GM03348 (cell line): ENCODE measurements at regions not wholly inside any gene's neighbourhood (a gene's known extent, or its start where the extent isn't known, plus 50 kb on each side); places are given as distances from the start of the nearest gene placed in this dataset.
"Not testable (repeated sequence)": the region's sequence is repeated elsewhere in the genome, so short reads cannot be mapped to it uniquely, and the experiment has no call there.

Experiments used
- DNase-seq: peaks from one replicate; pipeline ENCODE4 v3.0.0; 2012; ENCODE audit warnings: low spot score

GRCh38 chr3:145427355-145427754 is 733.6 kb downstream of the PLOD2 start:
- no peak for DNase-seq

DNA sequence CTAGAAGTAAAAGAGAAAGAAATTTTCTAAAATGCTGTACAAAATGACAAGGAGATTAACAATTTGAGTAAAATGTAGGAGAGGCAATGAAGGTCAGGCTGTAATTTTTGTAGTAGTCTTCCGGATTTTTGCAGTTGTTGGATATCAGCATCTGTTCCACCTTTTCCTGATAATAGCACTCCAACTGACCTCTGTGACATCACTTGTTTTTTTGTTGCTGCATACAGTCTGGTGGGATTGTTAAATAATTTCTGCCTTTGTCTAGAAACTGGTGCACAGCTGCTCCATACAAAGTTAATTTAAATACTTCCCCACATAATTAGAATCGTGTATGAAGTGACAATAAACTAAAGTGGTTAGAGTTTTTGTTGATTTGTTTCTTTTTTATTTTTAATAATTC is 731.4 kb downstream of the PLOD2 start:
- no peak for DNase-seq

- DNase-seq = no peak
Observed at GRCh38 chr3:145448436-145448835, 712.5 kb downstream of the PLOD2 start.

- DNase-seq = no peak
Observed at GRCh38 chr3:145450018-145450682, 710.8 kb downstream of the PLOD2 start.

GRCh38 chr3:145457825-145458552 is 703.0 kb downstream of the PLOD2 start:
- no peak for DNase-seq

GRCh38 chr3:145459681-145460080 is 701.3 kb downstream of the PLOD2 start:
- not testable (repeated sequence) for DNase-seq

DNA sequence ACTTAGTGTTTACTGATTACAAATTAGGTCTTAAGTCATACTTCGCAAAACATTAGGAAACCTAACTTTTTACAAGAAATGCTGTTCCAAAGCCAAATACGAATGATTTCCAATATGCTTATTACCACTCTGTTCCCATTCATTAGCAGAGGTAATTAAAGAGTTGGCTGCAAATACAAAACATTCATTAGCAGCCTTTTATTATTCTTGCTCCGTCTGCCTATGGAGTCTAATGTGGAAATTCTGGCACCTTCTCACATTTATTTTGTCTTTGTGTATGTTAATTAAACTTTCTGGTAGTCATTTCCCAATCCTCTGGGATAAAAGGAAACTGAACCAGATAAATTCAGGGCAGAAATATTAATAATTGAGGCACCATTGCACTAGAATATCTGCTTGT is 689.0 kb downstream of the PLOD2 start:
- no peak for DNase-seq

- not testable (repeated sequence) for DNase-seq
Observed at GRCh38 chr3:145482735-145483134, 678.2 kb downstream of the PLOD2 start.

- no peak for DNase-seq
Observed at GRCh38 chr3:145483992-145484391, 677.0 kb downstream of the PLOD2 start.

- no peak for DNase-seq
Observed at GRCh38 chr3:145489011-145489410, 672.0 kb downstream of the PLOD2 start.

DNA sequence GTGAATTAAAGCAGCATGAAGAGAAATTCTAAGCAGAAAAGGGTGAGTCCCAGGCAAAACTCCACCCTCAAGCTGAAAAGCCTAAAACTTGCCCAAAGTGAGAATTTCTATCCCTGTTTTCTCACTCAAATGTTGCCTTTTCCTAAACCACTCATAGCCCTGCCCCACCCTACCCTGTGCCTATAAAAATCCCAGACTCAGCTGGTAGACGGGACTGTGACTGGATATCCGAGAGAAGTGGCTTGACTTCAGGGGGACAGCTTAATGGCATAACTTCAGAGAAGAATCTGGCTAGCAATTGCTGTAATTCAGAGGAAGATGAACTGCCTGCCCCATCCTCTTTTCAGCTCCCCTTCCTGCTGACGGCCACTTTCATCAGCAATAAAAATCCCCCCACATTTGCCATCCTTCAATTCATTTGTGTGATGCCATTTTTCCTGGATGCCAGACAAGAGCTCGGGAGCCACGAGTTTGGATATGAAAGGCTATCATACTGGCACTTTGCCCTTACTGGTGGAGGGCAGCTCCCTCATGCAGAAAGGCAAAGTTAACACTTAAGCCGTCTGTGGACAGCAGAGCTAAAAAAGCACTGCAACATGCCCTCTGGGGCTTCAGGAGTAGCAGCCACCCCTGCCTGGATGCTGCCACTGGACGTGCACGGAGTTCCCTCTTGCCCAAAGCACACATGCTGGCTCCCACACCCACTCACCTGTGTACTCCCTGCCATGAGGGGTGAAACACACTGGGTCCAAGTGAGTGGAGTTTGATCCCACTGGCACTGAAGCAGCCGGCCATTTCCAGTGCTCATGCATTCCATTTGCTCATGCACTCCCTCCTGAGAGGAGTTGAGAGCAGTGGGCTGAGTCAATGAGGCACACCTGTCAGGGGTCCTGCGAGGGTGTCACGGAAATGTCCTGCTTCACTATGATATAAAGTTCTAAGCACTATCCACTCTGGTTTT is 670.6 kb downstream of the PLOD2 start:
- no peak for DNase-seq

DNA sequence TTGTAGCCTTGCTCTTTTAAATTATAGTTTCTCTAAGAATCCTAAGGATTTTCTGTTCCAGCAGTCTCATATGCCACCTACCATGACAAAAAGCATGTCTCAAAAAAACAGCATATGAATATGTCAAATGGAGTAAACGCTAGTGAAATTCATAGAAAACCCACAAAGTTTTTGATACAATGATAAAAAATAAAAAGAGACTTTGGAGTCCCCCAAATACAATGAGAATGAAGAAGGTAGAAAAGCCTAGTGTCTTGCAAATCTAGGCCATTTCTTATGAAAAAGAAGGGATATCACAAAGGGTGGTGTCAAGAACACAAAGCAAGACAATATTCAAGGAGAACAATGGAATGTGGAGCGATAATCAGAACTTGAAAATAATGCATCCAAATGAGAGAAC is 668.5 kb downstream of the PLOD2 start:
- DNase-seq = no peak

- not testable (repeated sequence) for DNase-seq
Observed at GRCh38 chr3:145517416-145517815, 643.6 kb downstream of the PLOD2 start.

GRCh38 chr3:145518639-145519038 is 642.3 kb downstream of the PLOD2 start:
- no peak for DNase-seq

- DNase-seq = no peak
Observed at GRCh38 chr3:145519398-145520047, 641.5 kb downstream of the PLOD2 start.

- no peak for DNase-seq
Observed at GRCh38 chr3:145522179-145522578, 638.8 kb downstream of the PLOD2 start.

DNA sequence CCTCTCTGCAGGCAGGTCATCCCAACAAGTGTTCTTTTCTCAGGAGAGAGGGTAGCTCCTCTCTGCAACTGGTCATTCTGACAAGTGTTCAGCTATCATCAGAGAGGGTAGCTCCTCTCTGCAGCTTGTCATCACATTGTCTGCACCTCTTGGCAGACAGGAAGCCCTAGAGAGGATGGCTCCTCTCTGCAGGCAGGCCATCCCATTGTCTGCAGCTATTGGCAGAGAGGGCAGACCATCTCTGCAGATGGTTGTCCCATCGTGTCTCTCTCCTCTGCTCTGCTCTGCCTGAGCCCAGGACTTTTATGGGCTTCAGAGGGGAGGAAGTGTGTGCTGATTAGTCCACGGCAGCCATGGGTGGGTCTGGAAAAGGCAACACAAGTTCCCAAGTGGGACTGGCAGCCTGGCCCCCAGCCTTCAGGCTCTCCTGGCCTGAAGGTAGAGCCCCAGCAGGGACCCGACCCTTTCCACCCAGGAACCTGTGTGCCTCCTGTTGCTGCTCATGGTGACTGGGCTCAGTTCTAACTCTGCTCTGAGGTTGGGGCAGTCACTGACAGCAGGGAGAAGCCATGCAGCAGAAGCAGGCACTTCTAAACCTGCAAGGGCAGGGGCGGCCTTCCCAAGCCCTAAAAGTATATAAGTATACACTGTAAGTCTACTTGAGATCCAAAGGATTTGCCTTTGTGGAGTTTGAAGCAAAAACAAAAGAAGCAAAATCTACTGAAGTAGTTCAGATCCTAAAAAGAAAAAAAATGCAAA is 637.9 kb downstream of the PLOD2 start:
- no peak for DNase-seq

DNA sequence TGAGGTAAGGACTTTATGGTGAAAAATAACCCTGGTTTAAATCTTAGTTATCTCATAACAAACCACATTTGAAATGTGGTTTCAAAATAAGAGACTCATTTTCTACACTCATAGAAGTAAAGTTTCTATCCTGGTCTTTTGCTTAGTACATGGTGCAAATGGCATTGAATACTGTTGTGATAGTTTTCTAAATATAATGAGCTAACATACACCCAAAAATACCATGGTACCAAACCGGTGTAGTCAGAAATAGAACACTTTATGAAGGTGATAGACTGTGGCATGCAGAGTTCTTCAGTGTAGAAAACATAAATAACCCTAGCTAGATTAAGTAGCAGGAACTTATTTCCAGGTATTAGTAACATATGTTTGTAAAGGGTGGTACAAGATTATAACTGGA is 629.4 kb downstream of the PLOD2 start:
- no peak for DNase-seq

GRCh38 chr3:145533696-145534095 is 627.3 kb downstream of the PLOD2 start:
- DNase-seq = no peak

GRCh38 chr3:145536461-145536860 is 624.5 kb downstream of the PLOD2 start:
- no peak for DNase-seq

- no peak for DNase-seq
Observed at GRCh38 chr3:145550522-145550921, 610.5 kb downstream of the PLOD2 start.
